ENCODE measurements at regions not wholly inside any gene's neighbourhood (a gene's known extent, or its start where the extent isn't known, plus 50 kb on each side); places are given as distances from the start of the nearest gene placed in this dataset.

DNA sequence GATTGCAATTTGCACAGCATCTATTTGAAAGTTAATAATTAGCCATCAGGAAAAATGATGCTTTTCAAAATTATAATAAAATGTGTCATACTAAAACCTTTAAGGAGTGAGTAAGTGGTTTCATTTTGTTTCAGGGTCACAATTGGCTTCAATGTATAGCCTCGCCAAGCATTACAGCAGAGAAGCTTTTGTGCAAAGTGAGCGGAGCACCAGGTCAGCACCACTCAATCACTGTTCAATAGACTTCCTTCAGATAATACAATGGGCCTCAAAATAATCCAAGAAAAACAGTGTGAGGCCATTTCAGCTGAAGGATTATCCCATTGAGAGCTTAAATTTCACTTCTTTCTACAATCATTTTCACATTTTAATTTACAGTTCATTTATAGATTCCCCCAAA lies 409.2 kb upstream of the SLIT2 start:
- Mint-ChIP-seq H3K36me3 (ENCODE audit: low read depth) (no peaks in the 10 kb centered on the region), H3K27ac (no peak overlapping the region), H3K9me3 (no peaks in the 10 kb centered on the region), H3K4me3 (no peak overlapping the region), H3K27me3 (ENCODE audit: insufficient read depth) (no peaks in the 10 kb centered on the region), H3K4me1 (ENCODE audit: low read depth) (no peaks in the 10 kb centered on the region)
- TF ChIP-seq, protein P1, sequence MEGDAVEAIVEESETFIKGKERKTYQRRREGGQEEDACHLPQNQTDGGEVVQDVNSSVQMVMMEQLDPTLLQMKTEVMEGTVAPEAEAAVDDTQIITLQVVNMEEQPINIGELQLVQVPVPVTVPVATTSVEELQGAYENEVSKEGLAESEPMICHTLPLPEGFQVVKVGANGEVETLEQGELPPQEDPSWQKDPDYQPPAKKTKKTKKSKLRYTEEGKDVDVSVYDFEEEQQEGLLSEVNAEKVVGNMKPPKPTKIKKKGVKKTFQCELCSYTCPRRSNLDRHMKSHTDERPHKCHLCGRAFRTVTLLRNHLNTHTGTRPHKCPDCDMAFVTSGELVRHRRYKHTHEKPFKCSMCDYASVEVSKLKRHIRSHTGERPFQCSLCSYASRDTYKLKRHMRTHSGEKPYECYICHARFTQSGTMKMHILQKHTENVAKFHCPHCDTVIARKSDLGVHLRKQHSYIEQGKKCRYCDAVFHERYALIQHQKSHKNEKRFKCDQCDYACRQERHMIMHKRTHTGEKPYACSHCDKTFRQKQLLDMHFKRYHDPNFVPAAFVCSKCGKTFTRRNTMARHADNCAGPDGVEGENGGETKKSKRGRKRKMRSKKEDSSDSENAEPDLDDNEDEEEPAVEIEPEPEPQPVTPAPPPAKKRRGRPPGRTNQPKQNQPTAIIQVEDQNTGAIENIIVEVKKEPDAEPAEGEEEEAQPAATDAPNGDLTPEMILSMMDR (IDR thresholded peaks at IDR 0.05): no peak
- no peak for DNase-seq

DNA sequence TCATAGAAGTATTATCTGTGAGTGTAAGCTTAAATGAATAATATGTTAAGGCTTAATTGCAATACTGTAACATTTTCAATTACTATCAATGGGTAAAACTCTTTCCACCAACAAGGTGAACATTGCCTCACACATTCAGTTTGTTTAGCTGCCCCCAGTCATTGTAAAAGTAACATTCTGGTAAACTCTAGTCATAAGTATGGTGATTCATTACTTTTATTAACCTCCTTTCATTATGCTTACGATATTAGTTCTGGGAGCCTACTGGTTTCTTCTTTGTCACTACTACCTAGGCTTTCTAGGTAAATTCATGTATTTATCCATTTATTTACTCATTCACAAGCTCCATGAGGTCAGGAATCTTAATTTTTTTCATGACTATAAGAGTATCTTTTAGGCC lies 412.8 kb upstream of the SLIT2 start:
- Mint-ChIP-seq H3K36me3 (ENCODE audit: low read depth) (no peaks in the 10 kb centered on the region), H3K9me3 (no peaks in the 10 kb centered on the region), H3K27me3 (ENCODE audit: insufficient read depth) (no peaks in the 10 kb centered on the region), H3K4me3 (no peak overlapping the region), H3K4me1 (ENCODE audit: low read depth) (no peaks in the 10 kb centered on the region), H3K27ac (no peak overlapping the region)
- TF ChIP-seq, protein P1 (IDR thresholded peaks at IDR 0.05): no peak
- DNase-seq: no peak

DNA sequence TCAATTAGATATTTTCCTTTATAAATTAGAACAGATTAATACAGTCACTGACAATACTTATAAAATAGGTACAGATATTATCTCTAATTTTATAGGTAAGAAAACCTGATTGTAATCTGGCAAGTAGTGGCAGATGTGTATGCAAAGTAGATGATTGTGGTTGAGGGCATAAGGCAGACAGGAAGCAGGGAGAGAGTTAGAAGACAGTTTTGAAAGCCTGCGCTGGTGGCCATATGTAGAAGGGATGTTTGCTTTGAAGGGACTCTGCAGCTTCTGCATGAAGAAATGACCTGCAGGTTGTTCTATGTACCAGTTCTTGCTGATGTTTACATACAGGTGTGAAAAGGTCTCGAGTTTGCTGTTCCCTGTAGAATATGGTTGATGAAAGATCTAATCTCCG lies 416.3 kb upstream of the SLIT2 start:
- Mint-ChIP-seq H3K27me3 (ENCODE audit: insufficient read depth) (no peaks in the 10 kb centered on the region), H3K4me1 (ENCODE audit: low read depth) (no peaks in the 10 kb centered on the region), H3K27ac (no peak overlapping the region), H3K36me3 (ENCODE audit: low read depth) (no peaks in the 10 kb centered on the region), H3K9me3 (no peaks in the 10 kb centered on the region), H3K4me3 (no peak overlapping the region)
- TF ChIP-seq, protein P1 (IDR thresholded peaks at IDR 0.05): no peak
- no peak for DNase-seq

- no peaks in the 10 kb centered on the region for H3K36me3 Mint-ChIP-seq (ENCODE audit: low read depth)
- H3K9me3 Mint-ChIP-seq: no peaks in the 10 kb centered on the region
- no peaks in the 10 kb centered on the region for H3K27me3 Mint-ChIP-seq (ENCODE audit: insufficient read depth)
- no peaks in the 10 kb centered on the region for H3K4me1 Mint-ChIP-seq (ENCODE audit: low read depth)
- H3K27ac Mint-ChIP-seq: no peak overlapping the region
- no peak overlapping the region for H3K4me3 Mint-ChIP-seq
- DNase-seq: peak; percentile 1
- TF ChIP-seq, protein P1 (IDR thresholded peaks at IDR 0.05): no peak
Measured at GRCh38 chr4:19832411-19832810, 419.3 kb upstream of the SLIT2 start.

- H3K36me3 Mint-ChIP-seq (ENCODE audit: low read depth): no peaks in the 10 kb centered on the region
- peak; percentile 63 for DNase-seq
- H3K27me3 Mint-ChIP-seq (ENCODE audit: insufficient read depth): no peaks in the 10 kb centered on the region
- H3K4me3 Mint-ChIP-seq: no peak overlapping the region
- no peaks in the 10 kb centered on the region for H3K9me3 Mint-ChIP-seq
- TF ChIP-seq, protein P1 (IDR thresholded peaks at IDR 0.05): no peak
- H3K27ac Mint-ChIP-seq: no peak overlapping the region
- H3K4me1 Mint-ChIP-seq (ENCODE audit: low read depth): no peaks in the 10 kb centered on the region
Measured at GRCh38 chr4:19831644-19832285, 419.9 kb upstream of the SLIT2 start.

- no peaks in the 10 kb centered on the region for H3K27me3 Mint-ChIP-seq (ENCODE audit: insufficient read depth)
- no peaks in the 10 kb centered on the region for H3K9me3 Mint-ChIP-seq
- H3K4me3 Mint-ChIP-seq: no peak overlapping the region
- no peak overlapping the region for H3K27ac Mint-ChIP-seq
- no peaks in the 10 kb centered on the region for H3K36me3 Mint-ChIP-seq (ENCODE audit: low read depth)
- TF ChIP-seq, protein P1 (IDR thresholded peaks at IDR 0.05): no peak
- no peak for DNase-seq
- H3K4me1 Mint-ChIP-seq (ENCODE audit: low read depth): no peaks in the 10 kb centered on the region
Measured at GRCh38 chr4:19829101-19829500, 422.6 kb upstream of the SLIT2 start.
